D721Med (cell line): ENCODE measurements at regions not wholly inside any gene's neighbourhood (a gene's known extent, or its start where the extent isn't known, plus 50 kb on each side); places are given as distances from the start of the nearest gene placed in this dataset.

Source experiments
- DNase-seq: peaks from one replicate; pipeline ENCODE4 v3.0.0; 2011; ENCODE audit warnings: low spot score; ENCODE audit not compliant: insufficient read length
- FAIRE-seq: peaks from 2 replicates; lab custom pipeline; 2011; peaks lifted over from hg19 to GRCh38; lab: Jason Lieb, UNC
- TF ChIP-seq, protein P1 (sequence below): IDR thresholded peaks from 2 replicates; pipeline ENCODE4 v1.5.1; 2012; ENCODE audit warnings: mild to moderate bottlenecking, control low read depth; ENCODE audit not compliant: insufficient read depth; ENCODE audit errors: missing control alignments

DNA sequence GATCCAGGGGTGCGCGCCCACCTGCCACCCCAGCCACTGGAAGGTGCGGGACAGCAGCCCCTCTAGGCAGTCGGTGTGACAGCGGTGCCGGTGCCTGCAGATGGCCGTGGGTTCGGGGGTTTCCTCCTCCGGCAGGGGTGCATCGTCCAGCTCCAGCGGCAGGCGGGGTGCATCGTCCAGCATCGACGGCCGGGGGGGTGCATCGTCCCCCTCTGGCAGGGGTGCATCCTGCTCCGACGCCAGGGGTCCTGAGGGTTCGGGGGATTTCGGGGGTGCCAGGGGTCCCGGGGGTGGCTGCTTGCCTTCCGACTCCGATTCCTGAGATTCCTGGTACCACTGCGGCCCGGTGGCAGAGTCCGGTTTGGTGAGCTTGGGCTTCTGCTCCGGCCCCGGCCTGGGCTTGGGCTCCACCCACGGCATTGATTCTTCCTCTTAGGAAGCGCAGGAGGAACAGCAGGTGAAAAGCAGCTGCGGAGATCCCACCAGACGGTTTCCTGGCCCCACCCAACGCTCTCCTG lies 90.2 kb upstream of the RAB18 start:
- no peak for FAIRE-seq
- TF ChIP-seq, protein P1, sequence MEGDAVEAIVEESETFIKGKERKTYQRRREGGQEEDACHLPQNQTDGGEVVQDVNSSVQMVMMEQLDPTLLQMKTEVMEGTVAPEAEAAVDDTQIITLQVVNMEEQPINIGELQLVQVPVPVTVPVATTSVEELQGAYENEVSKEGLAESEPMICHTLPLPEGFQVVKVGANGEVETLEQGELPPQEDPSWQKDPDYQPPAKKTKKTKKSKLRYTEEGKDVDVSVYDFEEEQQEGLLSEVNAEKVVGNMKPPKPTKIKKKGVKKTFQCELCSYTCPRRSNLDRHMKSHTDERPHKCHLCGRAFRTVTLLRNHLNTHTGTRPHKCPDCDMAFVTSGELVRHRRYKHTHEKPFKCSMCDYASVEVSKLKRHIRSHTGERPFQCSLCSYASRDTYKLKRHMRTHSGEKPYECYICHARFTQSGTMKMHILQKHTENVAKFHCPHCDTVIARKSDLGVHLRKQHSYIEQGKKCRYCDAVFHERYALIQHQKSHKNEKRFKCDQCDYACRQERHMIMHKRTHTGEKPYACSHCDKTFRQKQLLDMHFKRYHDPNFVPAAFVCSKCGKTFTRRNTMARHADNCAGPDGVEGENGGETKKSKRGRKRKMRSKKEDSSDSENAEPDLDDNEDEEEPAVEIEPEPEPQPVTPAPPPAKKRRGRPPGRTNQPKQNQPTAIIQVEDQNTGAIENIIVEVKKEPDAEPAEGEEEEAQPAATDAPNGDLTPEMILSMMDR = no peak

DNA sequence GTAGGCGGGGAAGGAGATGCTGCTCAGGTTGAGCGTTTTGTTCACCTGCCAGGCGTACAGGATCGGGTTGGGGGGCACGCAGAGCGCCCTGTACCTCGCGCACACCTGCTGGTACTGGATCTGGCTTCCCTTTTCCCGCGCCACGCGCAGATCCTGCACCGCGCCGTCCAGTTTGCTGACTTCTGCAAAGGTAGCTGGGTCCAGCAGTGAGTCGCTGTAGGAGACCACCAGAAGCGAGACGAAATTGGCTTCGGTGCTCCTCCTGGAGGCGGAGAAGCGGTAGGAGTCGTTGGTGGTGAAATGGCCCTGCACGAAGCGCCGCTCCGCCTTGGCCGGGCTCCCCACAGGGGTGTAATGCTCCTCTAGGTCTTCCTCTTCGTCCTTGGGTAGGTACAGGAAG lies 90.7 kb upstream of the RAB18 start:
- DNase-seq = no peak
- FAIRE-seq = no peak
- TF ChIP-seq, protein P1 = no peak

More for the DNA sequence above, 90.2 kb upstream of the RAB18 start:
- no peak for DNase-seq

DNA sequence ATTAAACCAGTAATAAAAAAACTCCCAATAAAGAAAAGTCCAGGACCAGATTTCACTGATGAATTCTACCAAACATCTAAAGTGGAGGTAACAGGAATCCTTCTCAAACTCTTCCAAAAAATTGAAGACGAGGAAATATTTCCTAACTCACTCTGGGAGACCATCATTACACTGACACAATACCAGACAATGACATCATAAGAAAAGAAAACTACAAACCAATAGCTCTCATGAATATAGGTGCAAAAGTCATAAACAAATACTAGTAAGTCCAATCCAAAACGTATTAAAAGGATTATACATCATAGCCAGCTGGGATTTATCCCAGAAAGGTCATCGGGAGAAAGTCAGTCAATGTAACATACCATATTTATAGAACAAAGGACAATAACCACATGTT lies 94.0 kb upstream of the RAB18 start:
- TF ChIP-seq, protein P1 = no peak
- DNase-seq (no peak), FAIRE-seq (no peak)

DNA sequence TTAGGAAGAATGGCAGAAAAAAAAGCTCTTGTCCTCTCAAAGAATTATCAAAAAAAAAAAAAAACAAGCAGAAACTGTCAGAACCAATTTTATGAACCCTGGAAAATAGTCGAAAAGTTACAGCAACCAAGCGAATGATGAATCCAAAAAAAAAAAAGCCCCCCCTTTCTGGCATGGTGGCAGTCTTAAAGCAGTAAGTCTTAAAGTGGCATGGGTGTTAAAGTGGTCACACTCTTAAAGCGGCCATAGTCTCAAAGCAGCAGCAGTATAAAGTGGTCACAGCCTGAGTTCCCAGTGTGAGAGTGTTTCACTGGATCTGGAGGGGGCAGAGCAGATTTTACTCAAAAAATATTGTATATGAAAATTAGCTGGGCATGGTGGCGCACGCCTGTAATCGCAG lies 96.8 kb upstream of the RAB18 start:
- no peak for FAIRE-seq
- TF ChIP-seq, protein P1 = no peak
- no peak for DNase-seq

DNA sequence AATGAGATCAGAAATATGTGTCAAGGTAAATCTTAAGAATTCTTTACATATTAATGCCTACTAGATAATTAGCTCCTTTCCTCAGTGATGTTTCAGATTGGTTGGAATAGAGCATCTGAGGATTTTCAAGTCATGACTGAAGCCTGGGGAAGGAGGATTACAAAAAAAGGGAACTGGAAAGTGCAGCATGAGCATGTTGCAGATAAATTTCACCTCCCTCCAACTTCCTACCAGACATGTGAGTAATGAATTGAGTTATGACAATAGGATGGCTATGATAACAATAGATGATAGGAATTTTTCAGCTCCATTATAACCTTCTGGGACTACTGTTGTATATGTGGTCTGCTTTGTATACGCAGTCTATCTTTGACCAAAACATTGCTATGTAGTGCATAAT lies 104.2 kb upstream of the RAB18 start:
- FAIRE-seq = no peak
- TF ChIP-seq, protein P1 = no peak
- no peak for DNase-seq

DNA sequence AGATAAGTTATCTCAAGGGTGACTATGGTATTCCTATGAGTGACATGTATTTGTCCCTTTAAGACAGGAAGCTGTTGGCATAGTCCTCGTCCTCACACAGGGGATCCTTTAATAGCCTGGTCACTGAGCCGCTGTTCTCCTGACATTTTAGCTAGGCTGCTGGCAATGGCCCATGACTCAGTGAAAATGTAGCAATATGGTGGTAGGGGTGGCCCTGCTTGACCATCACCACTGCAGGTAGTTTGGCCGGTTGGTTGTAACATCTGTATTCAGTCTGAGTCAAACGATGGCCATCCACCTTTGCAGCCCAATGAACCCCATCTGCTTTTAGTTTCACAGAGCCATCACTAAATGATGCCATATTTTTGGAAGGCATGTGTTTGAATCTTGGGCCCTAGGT lies 110.1 kb upstream of the RAB18 start:
- no peak for FAIRE-seq
- DNase-seq = no peak
- TF ChIP-seq, protein P1 = no peak

DNA sequence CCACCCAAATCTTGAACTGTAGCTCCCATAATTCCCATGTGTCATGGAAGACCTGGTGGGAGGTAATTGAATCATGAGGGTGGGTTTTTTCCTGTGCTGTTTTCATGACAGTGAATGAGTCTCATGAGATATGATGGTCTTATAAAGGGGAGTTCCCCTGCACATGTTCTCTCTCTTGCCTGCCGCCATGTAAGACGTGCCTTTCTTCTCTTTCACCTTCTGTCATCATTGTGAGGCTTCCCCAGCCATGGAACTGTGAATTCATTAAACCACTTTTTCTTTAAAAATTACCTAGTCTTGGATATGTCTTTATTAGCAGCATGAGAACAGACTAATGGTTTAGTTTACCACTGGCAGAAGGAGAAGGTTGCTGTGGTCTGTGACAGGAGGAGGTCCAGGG lies 111.5 kb upstream of the RAB18 start:
- FAIRE-seq = no peak

More for the DNA sequence above, 111.5 kb upstream of the RAB18 start:
- no peak for DNase-seq
- TF ChIP-seq, protein P1 = no peak
